SK-N-MC (cell line): ENCODE measurements at regions not wholly inside any gene's neighbourhood (a gene's known extent, or its start where the extent isn't known, plus 50 kb on each side); places are given as distances from the start of the nearest gene placed in this dataset.

ENCODE experiments used
- EZH2 ChIP-seq: fragments of 200-600 bp; sonication (generic); IDR thresholded peaks from one replicate; pipeline ENCODE4 v1.6.1; 2017; ENCODE audit warnings: antibody characterized with exemption
- POLR2AphosphoS5 ChIP-seq: IDR thresholded peaks from 2 replicates; pipeline ENCODE4 v1.6.1; 2012; ENCODE audit warnings: mild to moderate bottlenecking, low read depth, low read length, borderline replicate concordance

GRCh38 chr1:58133562-58133961, 413.0 kb downstream of the OMA1 start:
- TF ChIP-seq EZH2 = no peak
- TF ChIP-seq POLR2AphosphoS5 = no peak
